Omental fat pad (tissue), 3 donors: ENCODE measurements at regions not wholly inside any gene's neighbourhood (a gene's known extent, or its start where the extent isn't known, plus 50 kb on each side); places are given as distances from the start of the nearest gene placed in this dataset.
A peak's percentile ranks its signal among the peaks of the same experiment; 100 is the strongest.

Experiments used
- ATAC-seq: fragments of 150-250 bp; one replicate; pipeline ENCODE4 v1.9.1; 2016; ENCODE audit warnings: mild to moderate bottlenecking, moderate library complexity; ENCODE audit not compliant: low FRiP score
- DNase-seq: peaks from one replicate; pipeline ENCODE4 v3.0.0-alpha.2; 2019; ENCODE audit warnings: low spot score
- TF ChIP-seq, protein P1 (sequence below), 3 donors: fragments of 450-650 bp; IDR thresholded peaks; one replicate each; pipeline ENCODE4 v1.5.1; 2016 to 2017; ENCODE audit warnings: antibody characterized with exemption in 3 of 3, mild to moderate bottlenecking in 3 of 3, moderate library complexity in 2 of 3

DNA sequence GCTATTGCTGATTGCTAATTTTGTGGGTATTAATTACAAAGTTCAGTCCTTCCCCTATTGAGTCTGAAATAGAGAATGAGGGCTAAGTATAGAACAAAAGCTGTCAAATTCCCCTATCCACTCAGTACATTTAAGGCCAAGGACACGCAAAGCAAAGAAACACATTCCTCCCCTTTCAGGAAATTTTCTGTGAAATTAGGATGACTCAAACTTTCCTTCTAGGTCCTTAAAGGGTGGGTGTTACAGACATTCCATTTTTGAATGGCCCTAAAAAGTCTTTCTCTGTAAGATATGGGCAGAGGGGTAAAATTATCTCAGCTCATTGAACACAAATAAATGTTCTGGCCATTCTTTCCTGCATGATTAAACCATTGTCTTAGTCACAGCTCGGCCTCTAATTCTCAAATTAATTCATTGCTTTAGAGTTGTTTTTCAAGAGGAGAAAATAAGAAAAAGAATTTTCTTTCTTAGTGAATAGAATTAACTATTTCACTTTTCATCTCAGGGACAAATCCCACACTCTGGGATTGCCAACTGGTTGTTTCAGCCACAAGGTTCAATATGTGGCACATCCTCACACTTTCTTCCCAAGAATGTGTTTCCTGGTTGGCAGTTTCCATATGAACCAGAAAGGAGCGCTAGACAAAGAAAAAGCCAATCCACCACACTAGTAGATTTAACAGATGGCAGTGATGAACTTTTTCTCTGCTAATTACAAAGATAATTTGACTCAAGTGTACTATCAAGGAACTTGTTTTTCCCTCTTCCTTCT is 424.1 kb downstream of the ZNF385D start:
- DNase-seq, result no peak
- no peak for ATAC-seq
- TF ChIP-seq, protein P1, sequence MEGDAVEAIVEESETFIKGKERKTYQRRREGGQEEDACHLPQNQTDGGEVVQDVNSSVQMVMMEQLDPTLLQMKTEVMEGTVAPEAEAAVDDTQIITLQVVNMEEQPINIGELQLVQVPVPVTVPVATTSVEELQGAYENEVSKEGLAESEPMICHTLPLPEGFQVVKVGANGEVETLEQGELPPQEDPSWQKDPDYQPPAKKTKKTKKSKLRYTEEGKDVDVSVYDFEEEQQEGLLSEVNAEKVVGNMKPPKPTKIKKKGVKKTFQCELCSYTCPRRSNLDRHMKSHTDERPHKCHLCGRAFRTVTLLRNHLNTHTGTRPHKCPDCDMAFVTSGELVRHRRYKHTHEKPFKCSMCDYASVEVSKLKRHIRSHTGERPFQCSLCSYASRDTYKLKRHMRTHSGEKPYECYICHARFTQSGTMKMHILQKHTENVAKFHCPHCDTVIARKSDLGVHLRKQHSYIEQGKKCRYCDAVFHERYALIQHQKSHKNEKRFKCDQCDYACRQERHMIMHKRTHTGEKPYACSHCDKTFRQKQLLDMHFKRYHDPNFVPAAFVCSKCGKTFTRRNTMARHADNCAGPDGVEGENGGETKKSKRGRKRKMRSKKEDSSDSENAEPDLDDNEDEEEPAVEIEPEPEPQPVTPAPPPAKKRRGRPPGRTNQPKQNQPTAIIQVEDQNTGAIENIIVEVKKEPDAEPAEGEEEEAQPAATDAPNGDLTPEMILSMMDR (IDR thresholded peaks at IDR 0.05), result no peak

DNA sequence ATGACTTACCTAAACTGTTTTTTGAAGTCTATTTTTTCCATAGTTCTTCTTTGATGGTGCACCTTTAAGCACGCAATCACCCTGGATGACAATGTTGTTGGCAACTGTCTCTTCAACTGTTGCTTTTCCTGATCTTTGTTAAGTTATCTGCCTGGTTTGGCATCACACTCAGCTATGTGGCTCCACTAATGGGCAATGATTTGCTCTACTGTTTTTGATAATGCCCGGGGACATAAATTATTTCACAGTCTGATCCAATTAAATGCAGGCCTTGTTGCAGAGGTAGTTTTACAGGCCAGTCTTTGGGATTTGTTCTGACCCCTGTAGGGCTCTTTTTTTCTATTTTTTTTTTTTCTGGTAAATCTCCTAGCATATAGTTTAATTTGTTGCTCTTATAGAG is 436.3 kb downstream of the ZNF385D start:
- no peak for DNase-seq
- TF ChIP-seq, protein P1 (IDR thresholded peaks at IDR 0.05), result no peak
- ATAC-seq, result no peak

DNA sequence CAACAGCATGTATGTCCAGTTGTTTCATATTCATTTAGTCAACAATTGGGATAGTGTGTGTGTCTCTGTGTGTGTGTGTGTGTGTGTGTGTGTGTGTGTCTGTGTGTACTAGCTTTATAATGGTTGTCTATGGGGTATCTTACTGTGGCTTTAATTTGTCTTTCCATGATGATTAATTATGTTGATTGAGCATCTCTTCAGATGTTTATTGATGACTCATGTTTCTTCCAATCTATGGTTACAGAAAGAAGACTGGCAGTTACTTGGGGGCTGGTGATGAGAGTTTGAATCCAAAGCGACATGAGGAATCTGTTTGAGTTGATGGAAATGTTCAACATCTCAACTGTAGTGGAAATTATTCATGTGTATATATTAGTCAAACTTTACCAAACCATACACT is 440.1 kb downstream of the ZNF385D start:
- DNase-seq (no peak), ATAC-seq (no peak)
- TF ChIP-seq, protein P1 (IDR thresholded peaks at IDR 0.05), result no peak

DNA sequence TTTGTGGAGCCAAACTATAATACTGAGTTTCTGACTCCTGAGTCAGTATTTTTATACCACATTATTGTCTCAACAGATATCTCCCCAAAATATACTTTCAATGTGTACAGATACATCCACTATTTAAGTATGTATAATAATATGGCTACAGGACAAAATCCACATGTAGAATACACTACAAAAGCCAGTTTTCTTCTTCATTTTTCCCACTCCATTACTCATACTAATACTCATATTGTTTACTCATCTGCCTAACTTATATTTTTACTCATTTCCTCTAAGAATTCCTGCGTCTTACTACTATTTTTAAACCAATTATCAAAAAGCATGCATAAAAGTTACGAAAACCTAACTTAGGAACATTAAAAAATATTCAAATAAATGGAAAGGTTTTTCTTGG is 440.8 kb downstream of the ZNF385D start:
- no peak for ATAC-seq
- TF ChIP-seq, protein P1 (IDR thresholded peaks at IDR 0.05), result no peak

DNA sequence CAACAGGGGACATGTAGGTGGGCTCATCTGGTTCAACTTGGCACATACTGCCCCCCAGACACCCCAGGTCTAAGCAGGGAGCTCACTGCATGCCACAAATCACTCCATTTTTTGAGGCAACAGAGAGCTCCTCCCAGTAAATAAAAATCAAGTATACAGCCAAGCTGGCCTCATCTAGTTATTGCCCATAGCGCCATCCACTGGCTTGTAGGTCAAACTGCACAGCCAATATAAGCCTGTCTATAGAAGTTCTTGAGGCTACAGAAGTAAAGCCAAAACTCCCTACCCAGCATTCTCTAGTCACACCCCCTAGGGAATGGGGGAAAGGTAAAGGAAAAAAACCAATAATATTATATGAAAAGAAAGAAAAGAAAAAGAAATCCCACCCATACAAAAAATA is 453.7 kb downstream of the ZNF385D start:
- no peak for ATAC-seq
- TF ChIP-seq, protein P1 (IDR thresholded peaks at IDR 0.05), result no peak
- no peak for DNase-seq

More for the DNA sequence above, 440.8 kb downstream of the ZNF385D start:
- DNase-seq, result no peak

DNA sequence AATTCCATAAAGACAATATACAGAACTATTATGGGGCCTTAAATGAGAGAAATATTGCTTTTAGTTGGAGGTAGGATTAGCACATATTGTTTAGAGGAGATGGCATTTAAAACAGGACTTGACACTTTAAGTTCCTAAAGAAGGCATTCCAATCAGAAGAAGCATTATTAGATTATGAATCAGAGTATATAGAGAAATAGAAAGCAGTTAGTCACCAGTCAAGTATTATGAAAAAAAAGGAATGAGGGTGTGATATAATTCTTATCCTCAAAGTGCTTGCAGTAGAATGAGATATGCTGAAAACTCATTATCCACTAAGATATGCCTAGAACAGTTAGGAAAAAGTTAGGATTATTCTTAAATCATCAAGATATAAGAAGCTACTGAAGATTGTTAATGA is 456.2 kb downstream of the ZNF385D start:
- TF ChIP-seq, protein P1 (IDR thresholded peaks at IDR 0.05), result no peak
- peak; percentile 51 for ATAC-seq
- no peak for DNase-seq

DNA sequence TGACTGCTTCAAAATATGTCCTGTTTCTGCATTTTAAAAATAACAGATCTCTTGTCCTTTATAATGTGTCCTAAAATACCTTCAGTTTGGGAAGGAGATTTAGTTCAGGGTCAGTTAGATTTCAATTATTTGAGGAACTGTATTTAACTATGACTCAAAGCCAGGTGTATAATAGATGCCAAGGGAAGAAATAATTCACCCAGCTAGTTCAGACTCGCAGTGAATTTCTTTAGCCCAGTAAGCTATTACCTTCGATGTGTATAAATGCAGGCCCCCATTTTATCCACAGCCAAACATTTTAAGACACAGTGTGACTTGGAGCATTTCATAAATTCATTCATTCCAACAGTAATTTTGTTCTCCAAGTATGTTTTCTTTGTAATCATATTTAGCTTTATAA is 458.0 kb downstream of the ZNF385D start:
- DNase-seq (no peak), ATAC-seq (no peak)
- TF ChIP-seq, protein P1 (IDR thresholded peaks at IDR 0.05), result no peak
